Stimulated activated CD8-positive, alpha-beta memory T cell treated with anti-CD3 and anti-CD28 coated beads, Interleukin-7, amount 100 ng/mL, for 1 hour (primary cell): ENCODE measurements at regions not wholly inside any gene's neighbourhood (a gene's known extent, or its start where the extent isn't known, plus 50 kb on each side); places are given as distances from the start of the nearest gene placed in this dataset.
"Not testable (repeated sequence)": the region's sequence is repeated elsewhere in the genome, so short reads cannot be mapped to it uniquely, and the experiment has no call there.

Experiments used
- DNase-seq, 2 donors: peaks; one replicate each; pipeline ENCODE4 v3.0.0-alpha.2; 2020; ENCODE audit warnings: low read depth in 2 of 2

DNA sequence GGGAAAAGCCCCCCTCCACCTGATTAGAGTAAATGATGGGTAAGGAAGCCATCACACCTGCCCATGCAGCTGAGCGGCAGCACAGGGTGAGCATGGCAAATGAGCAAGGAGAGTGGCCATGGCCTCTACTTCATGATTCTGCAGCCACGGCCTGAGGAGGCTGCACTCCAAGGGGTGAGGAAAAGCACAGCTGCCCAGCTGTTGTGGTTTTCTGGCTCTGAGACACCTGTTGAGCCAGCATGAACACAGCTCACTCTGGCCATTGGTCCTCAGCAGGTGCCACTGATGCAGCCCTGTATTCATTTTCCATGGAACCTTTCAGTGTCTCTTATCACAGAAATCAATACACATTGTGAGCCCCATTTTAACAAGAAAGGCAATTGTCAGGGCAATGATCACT lies 707.2 kb downstream of the AACS start:
- DNase-seq = no peak

DNA sequence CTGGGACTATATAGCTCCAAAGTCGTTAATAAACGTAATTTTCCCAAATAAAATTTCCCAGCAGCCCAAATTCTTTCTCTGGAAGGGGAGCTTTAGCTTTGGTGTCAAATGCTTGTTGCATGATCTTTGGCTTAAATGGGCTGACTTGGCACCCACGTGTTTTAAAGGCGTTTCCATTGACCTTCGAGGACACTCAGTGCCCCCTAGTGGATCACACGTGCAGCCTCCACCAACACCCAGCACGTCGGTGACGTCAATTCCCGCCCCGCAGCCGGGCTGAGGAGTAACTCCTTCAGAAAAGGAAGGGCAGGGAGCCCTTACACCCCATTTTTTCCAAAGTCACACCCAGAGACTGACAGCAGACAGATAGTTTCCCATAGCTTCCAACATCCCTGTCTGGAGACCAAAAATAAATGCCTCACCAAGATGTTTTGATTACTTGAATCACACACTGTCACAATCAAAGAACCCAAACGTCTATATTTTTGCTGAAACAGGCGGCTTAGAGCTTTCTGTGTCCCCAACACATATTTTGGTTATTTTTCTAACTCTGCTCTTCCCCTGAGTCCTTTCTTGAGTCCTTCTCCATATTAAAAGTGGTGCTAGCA lies 707.9 kb downstream of the AACS start:
- DNase-seq = no peak

DNA sequence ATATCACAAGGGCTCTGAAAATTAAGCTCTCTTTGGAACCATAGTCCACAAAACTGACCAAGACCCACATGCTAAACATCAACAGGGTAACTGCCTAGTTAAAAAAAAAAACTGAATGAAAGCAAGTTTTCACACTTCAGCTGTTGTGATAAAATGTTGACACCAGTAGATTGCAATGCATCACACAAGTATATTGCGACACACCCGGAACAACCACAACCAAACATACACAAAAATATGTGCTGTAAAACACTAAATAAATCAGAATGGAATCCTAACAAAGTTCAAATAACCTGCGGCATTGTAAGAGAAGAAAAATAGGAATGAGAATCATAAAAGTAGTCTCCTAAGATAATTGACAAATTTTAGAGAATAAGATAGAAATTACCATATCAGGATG lies 710.3 kb downstream of the AACS start:
- no peak for DNase-seq

DNA sequence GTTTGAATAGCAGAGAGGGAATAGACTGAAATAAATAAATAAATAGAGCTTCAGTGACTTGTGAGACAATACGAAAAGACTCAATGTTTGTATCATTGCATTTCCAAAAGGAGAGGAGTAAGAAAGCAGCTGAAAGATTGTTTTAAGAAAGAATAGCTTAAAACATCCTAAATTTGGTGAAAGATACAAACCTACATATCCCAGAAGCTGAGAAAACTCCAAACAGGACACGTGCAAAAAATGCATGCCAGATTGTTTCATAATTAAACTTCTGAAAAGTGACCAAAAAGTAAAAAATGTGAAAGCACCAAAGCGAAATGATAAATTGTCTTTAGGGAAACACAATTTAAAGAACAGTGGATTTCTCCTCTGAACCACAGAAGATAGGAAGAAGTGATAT lies 711.0 kb downstream of the AACS start:
- no peak for DNase-seq

DNA sequence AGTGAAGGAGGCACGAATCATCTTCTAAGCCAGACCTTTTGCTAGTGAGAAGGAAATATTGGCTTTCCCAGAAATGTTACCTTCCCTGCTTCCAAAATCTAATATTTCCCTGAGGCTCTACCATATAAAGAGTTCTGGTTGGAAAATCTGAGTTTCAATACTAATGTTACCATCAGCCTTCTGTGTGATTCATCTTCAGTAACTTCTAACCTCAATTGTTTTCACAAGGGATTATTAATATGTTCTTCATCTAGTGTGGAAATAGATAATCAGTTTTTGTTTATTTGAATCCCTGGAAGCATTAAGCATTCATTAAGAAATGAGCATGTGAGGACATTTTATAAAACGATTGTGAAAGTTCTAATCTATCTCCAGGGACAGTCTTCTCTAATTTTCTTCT lies 720.9 kb downstream of the AACS start:
- DNase-seq = no peak

DNA sequence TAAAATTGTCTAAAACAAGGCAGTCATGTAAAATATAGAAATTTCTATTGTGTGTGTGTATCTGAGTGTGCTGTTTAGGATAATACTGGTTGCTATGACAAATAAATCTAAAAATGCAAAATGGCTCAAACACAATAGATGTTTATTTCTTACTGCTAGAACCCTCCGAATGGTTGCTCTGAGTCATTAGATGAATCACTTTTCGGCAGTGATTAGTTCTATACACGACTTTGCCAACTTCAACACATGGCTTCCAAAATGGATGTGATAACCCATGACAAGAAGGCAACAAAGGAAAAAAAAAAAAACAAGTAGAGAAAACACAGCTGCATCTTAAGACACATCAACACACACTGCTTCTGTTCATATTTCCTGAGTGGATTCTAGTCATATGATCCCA lies 729.2 kb downstream of the AACS start:
- DNase-seq = no peak

DNA sequence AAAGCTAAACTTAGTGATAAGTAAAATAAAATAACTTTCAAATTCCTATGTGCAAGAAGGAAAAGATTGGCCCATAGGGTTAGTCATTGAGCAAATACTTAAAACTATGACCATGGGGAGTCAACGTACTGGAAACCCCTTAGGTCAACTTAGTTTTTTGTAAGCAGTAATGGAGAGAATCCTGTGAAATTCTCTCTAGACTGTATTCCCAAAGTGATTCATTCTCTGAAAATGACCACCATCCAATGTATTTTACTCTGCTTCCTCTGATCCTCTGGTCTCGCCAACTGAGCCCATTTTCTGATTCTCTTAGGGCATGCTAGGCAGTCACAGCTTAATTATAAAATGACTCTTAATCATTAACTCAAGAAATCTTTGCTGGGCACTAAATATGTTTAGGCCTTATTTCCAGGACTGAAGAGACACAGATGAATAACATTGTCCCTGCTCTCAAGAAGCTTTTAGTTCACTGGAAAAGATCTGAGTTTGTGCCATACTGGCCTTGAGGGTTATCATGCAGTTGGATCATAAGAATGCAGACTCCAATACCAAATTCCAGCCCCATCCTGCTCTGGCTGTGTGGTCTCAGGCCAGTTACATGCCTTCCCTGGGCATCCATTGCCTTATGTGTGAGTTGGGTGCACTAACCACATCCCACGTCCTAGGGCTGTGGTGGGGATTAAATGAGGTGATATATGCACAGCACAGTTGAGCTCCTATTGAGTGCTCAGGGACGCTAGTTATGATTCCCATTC lies 732.4 kb downstream of the AACS start:
- DNase-seq = no peak

DNA sequence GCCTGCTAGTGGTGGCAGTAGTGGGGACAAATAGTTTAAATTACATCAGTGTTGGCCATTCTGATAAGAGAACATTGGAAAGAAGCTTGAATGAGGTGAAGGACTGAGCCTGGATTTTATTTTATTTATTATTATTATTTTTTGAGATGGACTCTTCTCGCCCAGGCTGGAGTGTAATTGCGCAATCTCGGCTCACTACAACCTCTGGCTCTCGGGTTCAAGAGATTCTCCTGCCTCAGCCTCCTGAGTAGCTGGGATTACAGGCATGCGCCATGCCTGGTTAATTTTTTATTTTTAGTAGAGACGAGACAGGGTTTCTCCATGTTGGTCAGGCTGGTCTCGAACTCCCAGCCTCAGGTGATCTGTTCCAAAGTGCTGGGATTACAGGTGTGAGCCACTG lies 739.4 kb downstream of the AACS start:
- no peak for DNase-seq

DNA sequence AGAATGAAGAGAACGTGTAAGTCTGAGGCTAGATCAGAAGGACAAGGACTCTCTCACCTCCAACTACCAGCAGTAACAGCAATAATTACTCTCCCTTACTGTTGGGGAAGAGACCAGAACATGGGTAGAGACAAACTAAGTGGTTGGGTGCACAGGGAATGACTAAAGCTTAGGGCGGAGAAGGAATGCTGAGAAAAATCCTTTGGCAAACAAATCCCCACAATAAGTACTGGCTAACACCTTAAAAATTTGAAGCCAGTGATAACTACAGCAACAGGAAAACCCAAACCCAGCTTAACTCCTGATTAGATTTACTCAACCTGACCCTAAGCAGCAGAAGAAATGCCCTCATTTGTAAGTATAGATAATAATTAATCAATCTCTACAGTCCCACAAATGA lies 759.0 kb downstream of the AACS start:
- DNase-seq = no peak

DNA sequence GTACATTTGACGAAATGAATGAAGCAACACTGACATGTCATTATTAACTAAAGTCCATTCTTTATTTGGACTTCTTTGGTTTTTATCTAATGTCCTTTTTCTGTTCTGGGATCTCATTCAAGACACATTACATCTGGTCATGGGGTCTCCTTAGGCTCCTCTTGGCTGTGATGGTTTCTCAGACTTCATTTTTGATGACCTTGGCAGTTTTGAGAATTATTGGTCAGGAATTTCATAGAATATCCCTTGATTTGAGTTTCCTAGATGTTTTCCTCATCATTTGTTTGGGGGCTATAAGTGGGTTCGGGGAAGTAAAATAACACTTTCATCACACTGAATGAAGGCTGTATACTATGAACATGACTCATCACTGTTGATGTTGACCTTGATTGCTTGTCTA lies 770.6 kb downstream of the AACS start:
- no peak for DNase-seq

DNA sequence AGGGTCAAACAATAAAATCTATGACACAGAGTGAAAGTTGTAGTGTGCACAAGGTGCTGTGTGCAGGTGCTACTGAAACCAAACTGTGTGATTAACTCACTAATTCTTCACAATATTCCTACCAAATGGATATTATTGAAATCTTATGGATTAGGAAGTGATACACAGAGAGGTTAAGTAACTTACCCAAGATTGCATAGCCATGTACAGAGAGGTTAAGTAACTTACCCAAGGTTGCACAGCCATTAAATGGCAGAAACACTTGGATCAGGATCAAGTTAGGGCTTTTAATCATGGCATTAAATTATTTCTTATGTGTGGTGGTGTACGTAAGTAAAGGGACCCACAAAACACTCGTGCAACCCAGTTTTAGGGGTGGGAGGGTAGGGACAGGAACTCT lies 771.4 kb downstream of the AACS start:
- no peak for DNase-seq

DNA sequence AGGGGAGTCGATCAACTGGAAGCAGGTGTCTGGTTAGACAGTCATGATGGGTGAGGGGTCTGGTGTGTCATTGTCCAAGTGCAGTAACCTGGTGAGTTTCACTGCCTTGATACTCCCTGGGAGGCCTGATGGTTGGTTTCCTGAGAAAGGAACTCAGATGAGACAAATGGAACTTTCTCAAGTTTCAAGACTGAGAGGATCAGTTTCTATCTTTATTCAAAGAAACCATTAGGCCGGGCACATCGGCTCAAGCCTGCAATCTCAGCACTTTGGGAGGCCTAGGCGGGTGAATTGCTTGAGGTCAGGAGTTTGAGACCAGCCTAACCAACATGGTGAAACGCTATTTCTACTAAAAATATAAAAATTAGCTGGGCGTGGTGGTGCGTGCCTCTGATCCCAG lies 776.1 kb downstream of the AACS start:
- no peak for DNase-seq

DNA sequence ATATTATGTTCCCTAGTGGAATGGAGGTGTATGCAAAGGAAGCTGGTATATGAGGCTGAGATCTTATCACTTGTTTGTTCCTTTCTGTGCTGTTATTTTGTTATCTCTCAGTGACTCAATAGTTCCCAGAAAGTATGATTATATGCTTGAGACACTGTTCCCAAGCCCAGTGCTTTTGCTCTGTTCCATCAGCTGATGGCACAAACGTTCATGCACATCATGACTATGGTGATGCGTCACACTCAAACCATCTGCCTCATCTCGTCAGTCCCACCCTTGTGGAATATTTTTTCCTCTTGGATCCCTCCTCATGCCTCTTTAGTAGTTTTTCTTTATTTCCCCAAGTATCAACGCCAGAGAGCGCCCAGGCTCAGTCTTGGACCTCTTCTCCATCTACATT lies 786.9 kb downstream of the AACS start:
- no peak for DNase-seq

DNA sequence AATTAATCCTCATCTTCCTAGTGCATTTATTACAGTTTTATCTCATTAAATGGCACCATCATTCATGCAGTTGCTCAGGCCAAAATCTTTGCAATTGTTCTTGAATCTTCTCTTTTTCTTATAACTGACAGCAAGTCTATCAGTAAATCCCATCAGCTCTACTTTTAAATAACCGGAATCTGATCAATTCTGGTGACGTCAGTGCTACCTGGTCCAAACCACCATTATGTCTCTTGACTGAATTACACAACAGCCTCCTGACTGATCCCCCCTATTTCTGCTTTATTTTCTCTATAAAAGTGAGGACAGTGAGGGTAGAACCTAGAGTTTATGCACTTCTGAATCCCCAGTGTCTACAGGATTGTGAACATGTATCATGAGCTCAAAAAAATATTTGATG lies 787.4 kb downstream of the AACS start:
- DNase-seq = no peak

DNA sequence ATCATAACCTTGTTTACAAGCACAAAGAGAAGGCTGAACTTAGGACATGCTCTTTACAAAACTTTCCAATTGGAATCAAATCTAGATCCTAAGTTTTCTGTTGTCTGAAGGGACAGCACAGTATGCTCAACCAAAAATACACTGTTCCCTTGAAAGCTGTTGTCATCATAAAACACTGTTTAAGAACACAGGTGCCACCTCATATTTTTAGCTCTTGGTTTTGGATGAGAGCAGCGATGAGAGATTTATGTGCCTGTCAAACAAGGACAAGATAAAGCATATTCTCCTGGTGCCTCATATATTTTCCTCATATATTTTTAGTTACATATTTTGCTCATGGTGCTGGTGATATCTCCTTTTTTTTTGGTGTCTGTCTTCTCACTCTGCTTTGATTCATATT lies 788.4 kb downstream of the AACS start:
- no peak for DNase-seq

DNA sequence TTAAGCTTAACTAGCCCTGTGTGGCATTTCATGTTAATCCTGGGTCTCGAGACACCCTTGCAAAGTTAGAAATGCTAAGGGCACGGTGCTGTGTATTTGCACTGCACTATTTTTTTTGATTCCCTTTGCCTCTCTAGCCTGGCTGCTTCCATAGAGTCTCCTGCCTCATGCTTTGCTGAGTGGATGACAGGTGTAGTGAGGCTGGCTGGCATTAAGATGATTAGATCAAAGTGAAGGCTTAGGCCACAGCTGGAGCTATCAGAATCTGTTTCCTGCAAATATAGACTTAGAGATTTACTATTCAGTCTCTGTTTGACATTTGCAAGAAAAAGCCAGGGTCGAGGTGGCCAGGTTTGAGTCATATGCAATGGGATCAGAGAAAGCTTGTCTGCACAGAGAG lies 791.1 kb downstream of the AACS start:
- no peak for DNase-seq

DNA sequence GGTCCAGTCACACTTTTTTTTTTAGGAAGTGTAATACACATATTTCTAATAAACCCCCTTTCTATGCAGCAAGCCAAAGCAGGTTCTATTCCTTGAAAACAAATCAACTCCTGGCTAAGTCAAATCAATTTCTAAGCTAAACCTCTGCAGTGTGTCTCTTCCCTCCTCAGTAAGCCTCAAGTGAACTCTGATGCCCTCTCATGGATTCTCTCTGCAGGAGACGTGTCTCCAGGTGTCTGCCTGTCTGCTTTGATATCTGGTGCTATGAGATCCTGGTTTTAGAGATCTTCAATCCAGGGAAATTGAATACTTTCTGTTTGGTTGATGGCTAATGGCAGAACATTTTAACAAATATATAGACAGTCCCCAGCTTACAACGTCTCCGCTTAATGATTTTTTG lies 791.7 kb downstream of the AACS start:
- DNase-seq = no peak

DNA sequence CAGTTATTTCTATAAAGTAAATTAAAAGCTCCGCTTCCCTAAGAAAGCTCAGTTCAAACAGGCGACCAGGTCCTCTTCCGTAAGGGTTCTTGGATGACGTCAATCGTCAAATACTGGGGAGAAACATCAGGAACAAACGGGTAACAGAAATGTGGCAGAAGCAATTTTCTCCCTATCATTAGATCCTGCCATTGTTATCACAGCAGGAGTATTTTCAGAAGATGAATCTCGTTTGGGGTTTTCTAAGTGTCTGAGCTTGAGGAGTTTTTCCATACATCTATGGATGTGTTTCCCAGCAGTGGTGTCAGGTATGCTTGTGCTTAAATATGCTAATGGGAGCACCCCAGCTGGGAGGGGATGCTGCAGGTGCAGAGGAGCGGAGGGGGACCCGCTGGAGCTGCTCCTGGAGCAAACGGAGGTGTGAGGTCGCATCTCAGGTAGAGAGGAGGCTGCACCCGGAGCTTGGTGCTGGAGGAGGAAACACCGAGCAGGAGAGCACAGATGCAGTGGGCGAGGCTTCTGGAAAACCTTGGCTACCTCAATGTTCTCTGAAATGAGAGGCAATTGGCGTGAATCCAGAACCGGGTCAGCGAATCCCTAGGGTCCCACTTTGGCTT lies 795.5 kb downstream of the AACS start:
- DNase-seq = no peak

DNA sequence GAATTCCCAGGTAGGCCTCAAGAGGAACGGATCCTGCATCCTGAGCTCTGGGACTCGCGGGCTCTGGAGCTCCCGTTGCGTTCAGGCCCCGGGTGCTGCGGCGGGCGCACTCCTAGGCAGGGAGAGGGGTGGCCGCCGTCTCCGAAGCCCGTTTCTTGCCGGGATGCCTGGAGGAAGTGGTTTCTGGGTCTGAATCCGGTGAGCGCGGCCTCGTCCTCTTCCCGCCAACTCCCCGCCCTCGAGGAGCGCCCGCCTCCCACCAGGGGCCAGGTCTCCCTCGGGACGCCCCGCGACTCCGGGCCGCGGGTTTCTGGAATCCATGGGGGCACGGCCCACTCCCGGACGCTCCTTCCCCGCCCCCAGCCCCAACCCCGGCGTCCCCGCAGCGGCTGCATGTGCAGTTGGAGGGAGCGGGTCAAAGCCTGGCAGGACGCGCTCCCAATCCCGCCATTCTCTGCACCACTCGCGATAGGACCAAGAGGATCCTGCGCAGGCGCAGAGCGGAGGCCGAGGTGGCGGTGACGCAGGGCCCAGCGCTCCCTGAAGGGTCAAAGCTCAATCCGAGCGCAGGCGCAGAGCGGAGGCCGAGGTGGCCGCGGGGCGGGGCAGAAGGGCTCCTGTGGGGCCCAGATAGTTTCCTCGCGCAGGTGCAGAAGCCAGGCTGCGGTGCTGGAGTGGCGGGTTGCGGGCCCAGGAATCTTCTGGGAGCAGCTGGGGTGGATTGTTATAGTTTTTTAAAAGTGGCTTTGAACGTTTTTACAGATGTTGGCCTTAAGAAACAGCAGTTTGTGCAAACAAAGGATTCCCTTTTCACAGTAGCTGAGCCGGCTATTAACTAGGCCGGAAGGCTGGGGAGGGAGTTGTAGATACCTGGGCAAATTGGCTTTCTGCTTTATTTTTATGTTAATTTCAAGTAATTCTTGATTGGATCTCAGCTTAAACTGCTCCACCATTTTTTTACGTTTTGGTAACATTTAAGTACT lies 796.4 kb downstream of the AACS start:
- no peak for DNase-seq

DNA sequence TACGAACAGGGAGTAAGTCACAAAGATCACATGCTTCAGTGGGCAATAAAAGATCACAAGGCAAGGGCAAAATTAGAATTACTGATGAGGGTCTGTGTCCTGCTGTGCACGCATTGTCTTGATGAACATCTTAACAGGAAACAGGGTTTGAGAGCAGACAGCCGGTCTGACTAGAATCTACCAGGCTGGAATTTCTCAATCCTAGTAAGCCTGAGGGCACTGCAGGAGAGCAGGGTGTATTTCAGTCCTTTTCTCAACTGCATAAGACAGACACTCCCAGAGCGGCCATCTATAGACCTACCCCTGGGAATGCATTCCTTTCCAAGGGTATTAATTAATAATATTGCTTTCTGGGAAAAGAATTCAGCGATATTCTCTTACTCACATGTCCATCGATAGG lies 800.0 kb downstream of the AACS start:
- not testable (repeated sequence) for DNase-seq

DNA sequence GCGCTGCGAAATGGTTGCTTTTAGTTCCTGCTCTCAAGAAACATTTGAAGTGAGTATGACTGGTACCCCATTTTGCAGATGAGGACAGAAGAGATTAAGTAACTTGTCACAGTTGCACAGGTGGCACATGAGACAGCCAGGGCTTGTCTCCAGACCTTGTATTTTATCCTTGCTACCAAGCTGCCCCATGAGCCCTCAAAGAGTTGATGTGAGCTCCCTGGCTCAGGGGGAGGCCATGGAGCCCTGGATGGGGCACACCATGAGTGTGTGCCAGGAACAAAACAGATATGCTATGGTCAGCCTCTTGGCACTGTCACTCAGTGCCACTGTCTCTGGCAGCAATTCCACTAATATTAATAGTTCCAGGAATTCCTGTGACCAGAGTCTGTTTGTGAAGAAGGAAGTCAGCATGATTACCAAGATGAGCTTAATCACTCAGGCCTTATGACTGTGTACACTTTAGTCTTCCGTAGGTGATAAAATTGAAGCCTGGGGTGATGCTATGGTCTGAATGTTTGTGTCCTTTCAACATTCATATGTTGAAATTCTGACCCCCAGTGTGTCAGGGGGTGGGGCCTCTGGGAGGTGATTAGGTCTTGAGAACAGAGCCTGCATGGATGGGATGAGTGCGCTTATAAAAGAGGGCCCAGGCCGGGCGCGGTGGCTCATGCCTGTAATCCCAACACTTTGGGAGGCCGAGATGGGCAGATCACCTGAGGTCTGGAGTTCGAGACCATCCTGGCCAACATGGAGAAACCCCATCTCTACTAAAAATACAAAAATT lies 806.8 kb downstream of the AACS start:
- DNase-seq = no peak
